HCT116 (cell line): ENCODE measurements at regions not wholly inside any gene's neighbourhood (a gene's known extent, or its start where the extent isn't known, plus 50 kb on each side); places are given as distances from the start of the nearest gene placed in this dataset.

ENCODE experiments used
- ATAC-seq: fragments of 200-7000 bp; cut with Tn5 transposase; 2 replicates; pipeline ENCODE4 v1.9.1; 2020; ENCODE audit warnings: mild to moderate bottlenecking, moderate library complexity
- BruUV-seq: library from RNA; stranded (reverse); fragments of 400-500 nt; replicated peaks from 2 replicates; lab custom pipeline; 2021; lab: Mats Ljungman, UMichigan
- CTCF ChIA-PET: fragments of 300-600 bp; sonication (Branson Sonifier 250); formaldehyde crosslinking; loops from one replicate; lab custom pipeline; 2021; ENCODE audit warnings: antibody characterized with exemption; lab: Charles Lee
- POLR2A ChIA-PET: fragments of 300-600, 350-600 bp; sonication (Branson Sonifier 250); formaldehyde crosslinking; loops from one replicate; lab custom pipeline; 2021; ENCODE audit warnings: antibody characterized with exemption; lab: Charles Lee
- RAD21 ChIA-PET, 2 experiments: fragments of 300-600 bp; sonication (Branson Sonifier 250); formaldehyde crosslinking; loops; one replicate each; lab custom pipeline; 2023; ENCODE audit warnings: low total read pairs in 2 of 2; ENCODE audit not compliant: uncharacterized antibody in 2 of 2, unreplicated experiment in 2 of 2, low non-redundant PET in 1 of 2; lab: Charles Lee
- DNase-seq: peaks from one replicate; pipeline ENCODE4 v3.0.0-alpha.2; 2010; ENCODE audit warnings: low read depth, low spot score
- H2AFZ ChIP-seq: fragments of 200-600 bp; shearing (Covaris generic), sonication (generic); 2 replicates; pipeline ENCODE4 v1.6.1; 2017; ENCODE audit warnings: low read depth, mixed run types, mixed read lengths, antibody characterized with exemption, low read length; ENCODE audit not compliant: poor library complexity, severe bottlenecking
- H3K27ac ChIP-seq: 2 replicates; pipeline ENCODE4 v1.5.1; 2012; ENCODE audit warnings: low read depth, low read length
- H3K27me3 ChIP-seq: fragments of 200-600 bp; sonication (generic); 2 replicates; pipeline ENCODE4 v1.6.1; 2016; ENCODE audit warnings: mixed run types, low read length, mixed read lengths; ENCODE audit not compliant: insufficient read depth
- H3K36me3 ChIP-seq, 2 experiments: fragments of 200-500 bp in 1 of 2; fragments of 200-600 bp in 1 of 2; sonication (Bioruptor generic) in 1 of 2; sonication (generic) in 1 of 2; 2 replicates each; pipeline versions ENCODE4 v1.5.1 to v1.6.1; 2014 to 2016; ENCODE audit warnings: low read length in 2 of 2, inconsistent platforms in 1 of 2, mixed read lengths in 1 of 2, mixed run types in 1 of 2; ENCODE audit not compliant: insufficient read depth in 2 of 2, control insufficient read depth in 1 of 2
- H3K4me1 ChIP-seq, 2 experiments: fragments of 200-600 bp in 1 of 2; sonication (generic) in 1 of 2; 2 replicates each; pipeline versions ENCODE4 v1.5.1 to v1.6.1; 2012 to 2017; ENCODE audit warnings: low read length in 2 of 2, inconsistent platforms in 1 of 2, mild to moderate bottlenecking in 1 of 2, mixed read lengths in 1 of 2, mixed run types in 1 of 2, moderate library complexity in 1 of 2; ENCODE audit not compliant: insufficient read depth in 2 of 2, control insufficient read depth in 1 of 2
- H3K4me2 ChIP-seq: fragments of 200-600 bp; sonication (generic); 2 replicates; pipeline ENCODE4 v1.6.1; 2017; ENCODE audit warnings: mixed run types, low read length, mixed read lengths
- H3K4me3 ChIP-seq, 2 experiments: fragments of 200-600 bp in 1 of 2; sonication (generic) in 1 of 2; replicated peaks in 1 of 2; 2 replicates each; pipeline ENCODE4 v1.5.1; 2011 to 2016; ENCODE audit warnings: low read length in 2 of 2, control low read depth in 1 of 2, low read depth in 1 of 2, mild to moderate bottlenecking in 1 of 2, mixed read lengths in 1 of 2, mixed run types in 1 of 2
- H3K79me2 ChIP-seq: fragments of 200-600 bp; sonication (generic); 2 replicates; pipeline ENCODE4 v1.6.1; 2017; ENCODE audit warnings: mild to moderate bottlenecking, mixed run types, low read length, moderate library complexity, mixed read lengths; ENCODE audit not compliant: insufficient read depth
- H3K9ac ChIP-seq: fragments of 200-600 bp; sonication (generic); 2 replicates; pipeline ENCODE4 v1.6.1; 2016; ENCODE audit warnings: low read length, mixed read lengths
- H3K9me2 ChIP-seq: fragments of 200-600 bp; sonication (generic), shearing (Covaris generic); 2 replicates; pipeline ENCODE4 v1.6.1; 2017; ENCODE audit warnings: mixed run types, mild to moderate bottlenecking, moderate library complexity; ENCODE audit not compliant: insufficient read depth
- H3K9me3 ChIP-seq, 2 experiments: fragments of 200-500 bp in 1 of 2; fragments of 200-600 bp in 1 of 2; sonication (Bioruptor generic) in 1 of 2; sonication (generic) in 1 of 2; 2 replicates each; pipeline ENCODE4 v1.6.1; 2014 to 2017; ENCODE audit warnings: low read length in 2 of 2, mixed read lengths in 2 of 2, inconsistent platforms in 1 of 2, low read depth in 1 of 2, mild to moderate bottlenecking in 1 of 2, mixed run types in 1 of 2, moderate library complexity in 1 of 2; ENCODE audit not compliant: control insufficient read depth in 1 of 2, insufficient read depth in 1 of 2
- H4K20me1 ChIP-seq: fragments of 200-600 bp; sonication (generic), shearing (Covaris generic); 2 replicates; pipeline ENCODE4 v1.6.1; 2017; ENCODE audit warnings: mixed run types, mild to moderate bottlenecking, moderate library complexity; ENCODE audit not compliant: insufficient read depth
- CEBPB ChIP-seq: IDR thresholded peaks from 2 replicates; pipeline ENCODE4 v1.6.1; 2012; ENCODE audit warnings: low read depth
- EGR1 ChIP-seq: IDR thresholded peaks from 2 replicates; pipeline ENCODE4 v1.6.1; 2012; ENCODE audit warnings: low read depth
- POLR2A ChIP-seq: IDR thresholded peaks from 2 replicates; pipeline ENCODE4 v1.7.0; 2011; ENCODE audit warnings: borderline replicate concordance; ENCODE audit not compliant: insufficient read depth, insufficient read length; ENCODE audit errors: extremely low read depth
- SRF ChIP-seq: IDR thresholded peaks from 2 replicates; pipeline ENCODE4 v1.6.1; 2012; ENCODE audit warnings: low read depth
- YY1 ChIP-seq: IDR thresholded peaks from 2 replicates; pipeline ENCODE4 v1.6.1; 2011; ENCODE audit warnings: low read length, low read depth, moderate library complexity, mild to moderate bottlenecking; ENCODE audit not compliant: insufficient replicate concordance; ENCODE audit errors: extremely low read depth
- ZFX ChIP-seq: fragments of 450-650 bp; IDR thresholded peaks from 2 replicates; pipeline ENCODE4 v1.6.1; 2017
- ZNF274 ChIP-seq: fragments of 200-500 bp; sonication (Bioruptor generic); IDR thresholded peaks from 2 replicates; pipeline ENCODE4 v1.6.1; 2014; ENCODE audit warnings: mild to moderate bottlenecking, low read depth, low read length, inconsistent platforms
- intact Hi-C: fragments of 100-400 bp; cut with micrococcal nuclease; formaldehyde crosslinking; loops from 2 replicates; pipeline ENCODE4 v1.10.0; 2022
- TF ChIP-seq, protein P1 (sequence below): IDR thresholded peaks from 2 replicates; pipeline ENCODE4 v1.6.1; 2012

DNA sequence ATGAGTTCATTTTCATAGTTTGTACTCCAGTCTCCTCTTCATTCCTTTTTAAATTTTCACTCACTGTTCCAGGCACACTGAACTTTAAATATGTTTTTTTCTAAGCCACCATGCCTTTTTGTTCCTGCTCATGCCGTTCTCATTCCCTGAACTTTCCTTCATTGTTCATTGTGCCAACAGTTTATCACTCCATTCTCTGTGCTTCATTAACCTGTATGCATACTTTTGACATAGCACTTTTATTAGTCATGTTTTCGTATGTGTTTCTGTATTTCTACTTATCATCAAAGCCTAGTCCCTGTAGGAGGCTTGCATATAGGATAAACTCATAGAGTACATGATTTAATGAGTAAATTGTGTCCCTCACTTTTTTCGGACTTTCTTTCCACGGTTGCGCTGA lies 65.3 kb downstream of the PCDH20 start:
- DNase-seq = no peak
- no peaks in the 10 kb centered on the region for H3K9me2 ChIP-seq
- no peaks in the 10 kb centered on the region for H3K36me3 ChIP-seq
- no peaks in the 10 kb centered on the region for H3K79me2 ChIP-seq
- H3K9me3 ChIP-seq = no peaks in the 10 kb centered on the region
- no peaks in the 10 kb centered on the region for H3K27me3 ChIP-seq
- no peak for ATAC-seq
- RAD21 ChIA-PET = no interaction called here
- no peaks in the 10 kb centered on the region for H4K20me1 ChIP-seq
- CTCF ChIA-PET = no interaction called here
- no peak overlapping the region for H3K4me2 ChIP-seq
- no peak overlapping the region for H2AFZ ChIP-seq
- no peak overlapping the region for H3K27ac ChIP-seq
- H3K4me3 ChIP-seq = no peak overlapping the region
- no peak overlapping the region for H3K9ac ChIP-seq
- TF ChIP-seq YY1 (no peak), POLR2A (no peak), EGR1 (no peak)
- TF ChIP-seq, protein P1, sequence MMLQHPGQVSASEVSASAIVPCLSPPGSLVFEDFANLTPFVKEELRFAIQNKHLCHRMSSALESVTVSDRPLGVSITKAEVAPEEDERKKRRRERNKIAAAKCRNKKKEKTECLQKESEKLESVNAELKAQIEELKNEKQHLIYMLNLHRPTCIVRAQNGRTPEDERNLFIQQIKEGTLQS = no peak
- TF ChIP-seq, all 23 proteins: peak for 0
- no peaks in the 10 kb centered on the region for H3K4me1 ChIP-seq
- no TSS peak for BruUV-seq
- intact Hi-C loops = no loop called here
- POLR2A ChIA-PET = no interaction called here

GRCh38 chr13:61339054-61339621 lies 76.5 kb downstream of the PCDH20 start:
- Histone ChIP-seq H3K27me3 (no peaks in the 10 kb centered on the region), H3K79me2 (no peaks in the 10 kb centered on the region), H3K27ac (no peak overlapping the region), H3K36me3 (no peaks in the 10 kb centered on the region), H3K4me2 (no peak overlapping the region), H3K4me1 (no peaks in the 10 kb centered on the region), H3K9me3 (no peaks in the 10 kb centered on the region), H2AFZ (no peak overlapping the region), H3K9me2 (no peaks in the 10 kb centered on the region), H3K9ac (no peak overlapping the region), H4K20me1 (no peaks in the 10 kb centered on the region), H3K4me3 (no peak overlapping the region)
- ChIA-PET CTCF (no interaction called here), RAD21 (no interaction called here), POLR2A (no interaction called here)
- no peak for ATAC-seq
- intact Hi-C loops = no loop called here
- no TSS peak for BruUV-seq
- DNase-seq = no peak
- no peak for TF ChIP-seq POLR2A
- TF ChIP-seq CEBPB = no peak
- TF ChIP-seq SRF = no peak
- TF ChIP-seq ZFX = no peak
- no peak for TF ChIP-seq ZNF274
- TF ChIP-seq EGR1 = no peak
